ENCODE measurements at regions not wholly inside any gene's neighbourhood (a gene's known extent, or its start where the extent isn't known, plus 50 kb on each side); places are given as distances from the start of the nearest gene placed in this dataset.

GRCh38 chr6:20024316-20024673 lies 187.1 kb downstream of the ID4 start:
- no peak overlapping the region for H3K4me3 ChIP-seq (ENCODE audit: severe bottlenecking)
- no peaks in the 10 kb centered on the region for H3K4me1 ChIP-seq (ENCODE audit: insufficient read depth, poor library complexity, severe bottlenecking)
- DNase-seq (ENCODE audit: low spot score), result no peak
- no peak overlapping the region for H3K27ac ChIP-seq (ENCODE audit: poor library complexity, severe bottlenecking)
- H3K27me3 ChIP-seq (ENCODE audit: insufficient read depth, poor library complexity, severe bottlenecking), result no peaks in the 10 kb centered on the region
- no peaks in the 10 kb centered on the region for H3K36me3 ChIP-seq (ENCODE audit: low read depth)
- no peak for ATAC-seq (ENCODE audit: low read depth)
- no peaks in the 10 kb centered on the region for H3K9me3 ChIP-seq (ENCODE audit: severe bottlenecking)
- TF ChIP-seq CTCF (IDR thresholded peaks at IDR 0.05; ENCODE audit: poor library complexity, severe bottlenecking), result no peak

- DNase-seq (ENCODE audit: low spot score) (no peak), ATAC-seq (ENCODE audit: low read depth) (no peak)
- no peaks in the 10 kb centered on the region for H3K4me1 ChIP-seq (ENCODE audit: insufficient read depth, poor library complexity, severe bottlenecking)
- H3K27me3 ChIP-seq (ENCODE audit: insufficient read depth, poor library complexity, severe bottlenecking), result no peaks in the 10 kb centered on the region
- H3K9me3 ChIP-seq (ENCODE audit: severe bottlenecking), result no peaks in the 10 kb centered on the region
- TF ChIP-seq CTCF (IDR thresholded peaks at IDR 0.05; ENCODE audit: poor library complexity, severe bottlenecking), result no peak
- H3K36me3 ChIP-seq (ENCODE audit: low read depth), result no peaks in the 10 kb centered on the region
- H3K4me3 ChIP-seq (ENCODE audit: severe bottlenecking), result no peak overlapping the region
- no peak overlapping the region for H3K27ac ChIP-seq (ENCODE audit: poor library complexity, severe bottlenecking)
Observed at GRCh38 chr6:20024978-20025377, 187.3 kb downstream of the MBOAT1 start.

GRCh38 chr6:20025681-20026080 lies 186.6 kb downstream of the MBOAT1 start:
- Histone ChIP-seq H3K4me1 (ENCODE audit: insufficient read depth, poor library complexity, severe bottlenecking) (no peaks in the 10 kb centered on the region), H3K27me3 (ENCODE audit: insufficient read depth, poor library complexity, severe bottlenecking) (no peaks in the 10 kb centered on the region), H3K27ac (ENCODE audit: poor library complexity, severe bottlenecking) (no peak overlapping the region), H3K36me3 (ENCODE audit: low read depth) (no peaks in the 10 kb centered on the region), H3K9me3 (ENCODE audit: severe bottlenecking) (no peaks in the 10 kb centered on the region), H3K4me3 (ENCODE audit: severe bottlenecking) (no peak overlapping the region)
- no peak for TF ChIP-seq CTCF (IDR thresholded peaks at IDR 0.05; ENCODE audit: poor library complexity, severe bottlenecking)
- no peak for ATAC-seq (ENCODE audit: low read depth)
- no peak for DNase-seq (ENCODE audit: low spot score)

GRCh38 chr6:20028143-20028542 lies 184.1 kb downstream of the MBOAT1 start:
- no peaks in the 10 kb centered on the region for H3K9me3 ChIP-seq (ENCODE audit: severe bottlenecking)
- H3K36me3 ChIP-seq (ENCODE audit: low read depth), result no peaks in the 10 kb centered on the region
- no peak overlapping the region for H3K27ac ChIP-seq (ENCODE audit: poor library complexity, severe bottlenecking)
- no peak overlapping the region for H3K4me3 ChIP-seq (ENCODE audit: severe bottlenecking)
- ATAC-seq (ENCODE audit: low read depth) (no peak), DNase-seq (ENCODE audit: low spot score) (no peak)
- TF ChIP-seq CTCF (IDR thresholded peaks at IDR 0.05; ENCODE audit: poor library complexity, severe bottlenecking), result no peak
- H3K27me3 ChIP-seq (ENCODE audit: insufficient read depth, poor library complexity, severe bottlenecking), result no peaks in the 10 kb centered on the region
- no peaks in the 10 kb centered on the region for H3K4me1 ChIP-seq (ENCODE audit: insufficient read depth, poor library complexity, severe bottlenecking)

GRCh38 chr6:20028562-20028961 lies 183.7 kb downstream of the MBOAT1 start:
- Histone ChIP-seq H3K4me1 (ENCODE audit: insufficient read depth, poor library complexity, severe bottlenecking) (no peaks in the 10 kb centered on the region), H3K27ac (ENCODE audit: poor library complexity, severe bottlenecking) (no peak overlapping the region), H3K9me3 (ENCODE audit: severe bottlenecking) (no peaks in the 10 kb centered on the region), H3K27me3 (ENCODE audit: insufficient read depth, poor library complexity, severe bottlenecking) (no peaks in the 10 kb centered on the region), H3K36me3 (ENCODE audit: low read depth) (no peaks in the 10 kb centered on the region), H3K4me3 (ENCODE audit: severe bottlenecking) (no peak overlapping the region)
- no peak for ATAC-seq (ENCODE audit: low read depth)
- TF ChIP-seq CTCF (IDR thresholded peaks at IDR 0.05; ENCODE audit: poor library complexity, severe bottlenecking), result no peak
- DNase-seq (ENCODE audit: low spot score), result no peak

Data from RWPE2 (cell line).